ENCODE measurements at regions not wholly inside any gene's neighbourhood (a gene's known extent, or its start where the extent isn't known, plus 50 kb on each side); places are given as distances from the start of the nearest gene placed in this dataset.
"Not testable (repeated sequence)": the region's sequence is repeated elsewhere in the genome, so short reads cannot be mapped to it uniquely, and the experiment has no call there.

- DNase-seq (ENCODE audit: low read depth): not testable (repeated sequence)
Measured at GRCh38 chr15:70367913-70368705, 270.4 kb upstream of the TLE3 start.

DNA sequence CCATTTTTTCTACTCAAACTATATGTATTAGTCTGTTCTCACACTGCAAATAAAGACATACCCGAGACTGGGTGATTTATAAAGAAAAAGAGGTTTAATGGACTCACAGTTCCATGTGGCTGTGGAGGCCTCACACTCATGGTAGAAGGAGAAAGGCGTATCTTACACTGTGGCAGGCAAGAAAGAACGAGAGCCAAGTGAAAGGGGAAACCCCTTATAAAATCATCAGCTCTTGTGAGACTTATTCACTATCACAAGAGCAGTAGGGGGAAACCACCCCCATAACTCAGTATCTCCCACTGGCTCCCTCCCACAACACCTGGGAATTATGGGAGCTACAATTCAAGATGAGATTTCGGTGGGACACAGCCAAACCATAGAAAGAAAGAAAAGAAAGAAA lies 266.3 kb upstream of the TLE3 start:
- DNase-seq (ENCODE audit: low read depth): not testable (repeated sequence)

DNA sequence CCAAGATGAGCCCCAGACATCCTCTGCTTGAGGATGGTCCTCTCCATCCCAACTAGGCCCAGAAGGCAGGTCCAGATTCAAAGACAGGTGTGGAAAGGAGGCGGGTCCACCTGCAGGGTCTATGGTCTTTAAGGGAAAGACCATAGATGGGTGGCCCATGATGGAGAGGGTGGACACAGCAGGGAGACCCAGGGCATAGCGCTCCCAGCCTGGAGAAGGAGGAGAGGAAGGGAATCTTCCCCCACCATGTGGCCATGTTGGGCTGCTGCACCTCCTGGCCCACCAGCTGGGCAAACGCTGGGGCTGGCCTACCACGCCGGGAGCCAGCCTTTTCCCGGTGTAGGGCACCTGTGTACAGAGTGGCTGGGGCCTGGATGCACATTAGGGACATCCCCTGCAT lies 265.2 kb upstream of the TLE3 start:
- no peak for DNase-seq (ENCODE audit: low read depth)

GRCh38 chr15:70362350-70362749 lies 264.6 kb upstream of the TLE3 start:
- no peak for DNase-seq (ENCODE audit: low read depth)

- no peak for DNase-seq (ENCODE audit: low read depth)
Measured at GRCh38 chr15:70361891-70362290, 264.2 kb upstream of the TLE3 start.

GRCh38 chr15:70361106-70361505 lies 263.4 kb upstream of the TLE3 start:
- DNase-seq (ENCODE audit: low read depth): no peak

DNA sequence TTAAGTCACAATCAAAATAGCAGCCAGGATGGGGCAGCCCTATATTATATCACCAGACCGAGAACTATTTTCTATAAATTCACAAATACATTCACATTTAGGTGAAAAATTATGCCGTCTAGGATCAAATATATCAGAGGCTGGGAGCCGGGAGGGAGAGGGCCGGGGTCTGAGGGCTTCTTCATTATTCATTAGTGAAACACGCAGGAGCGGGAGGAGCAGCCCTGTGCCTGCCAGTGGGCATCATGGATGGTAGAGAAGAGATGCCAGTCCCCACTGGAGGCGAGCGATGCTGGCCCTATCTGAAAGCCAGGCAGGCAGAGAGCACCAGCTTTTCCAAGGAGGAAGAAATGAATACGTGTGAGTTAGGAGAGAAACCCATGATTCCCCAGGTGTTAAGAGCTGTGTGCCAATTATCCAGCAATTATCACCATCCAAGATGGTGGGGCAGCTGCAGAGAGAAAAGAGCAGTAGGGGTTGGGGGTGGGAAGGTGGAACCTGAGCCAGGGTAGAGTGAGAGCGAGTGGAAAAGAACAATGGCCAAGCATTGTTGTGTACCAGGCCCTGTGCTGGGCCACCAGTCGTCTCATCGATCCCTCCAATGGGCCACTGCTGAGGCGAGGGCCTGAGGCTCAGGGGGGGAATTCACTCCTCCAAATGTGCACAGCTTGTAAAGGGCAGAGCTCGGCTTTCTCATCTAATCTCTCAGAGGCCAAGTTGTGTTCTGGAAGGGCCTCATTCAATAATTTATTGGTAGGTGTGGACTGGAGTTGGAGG lies 261.3 kb upstream of the TLE3 start:
- no peak for DNase-seq (ENCODE audit: low read depth)

- DNase-seq (ENCODE audit: low read depth): no peak
Measured at GRCh38 chr15:70358011-70358819, 260.5 kb upstream of the TLE3 start.

DNA sequence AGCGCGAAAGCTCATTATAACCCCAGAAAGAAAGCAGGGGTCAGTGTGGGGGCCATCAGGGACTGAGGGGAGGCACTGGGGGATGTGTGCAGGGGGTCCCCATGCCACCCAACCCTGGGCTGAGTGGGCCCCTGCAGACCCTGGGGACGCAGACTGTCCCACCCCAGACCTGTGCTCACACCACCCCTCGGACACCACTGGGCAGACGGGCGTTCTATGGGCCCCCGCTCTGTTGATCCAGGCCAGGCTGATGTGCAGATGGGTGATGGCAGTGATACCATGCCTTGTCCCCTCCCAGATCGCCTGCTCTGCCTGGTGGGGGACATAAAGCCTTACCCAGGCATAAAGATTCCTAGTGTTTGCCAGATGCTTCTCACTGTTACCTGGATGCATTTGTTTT lies 259.7 kb upstream of the TLE3 start:
- DNase-seq (ENCODE audit: low read depth): no peak

- no peak for DNase-seq (ENCODE audit: low read depth)
Measured at GRCh38 chr15:70356919-70357318, 259.2 kb upstream of the TLE3 start.

DNA sequence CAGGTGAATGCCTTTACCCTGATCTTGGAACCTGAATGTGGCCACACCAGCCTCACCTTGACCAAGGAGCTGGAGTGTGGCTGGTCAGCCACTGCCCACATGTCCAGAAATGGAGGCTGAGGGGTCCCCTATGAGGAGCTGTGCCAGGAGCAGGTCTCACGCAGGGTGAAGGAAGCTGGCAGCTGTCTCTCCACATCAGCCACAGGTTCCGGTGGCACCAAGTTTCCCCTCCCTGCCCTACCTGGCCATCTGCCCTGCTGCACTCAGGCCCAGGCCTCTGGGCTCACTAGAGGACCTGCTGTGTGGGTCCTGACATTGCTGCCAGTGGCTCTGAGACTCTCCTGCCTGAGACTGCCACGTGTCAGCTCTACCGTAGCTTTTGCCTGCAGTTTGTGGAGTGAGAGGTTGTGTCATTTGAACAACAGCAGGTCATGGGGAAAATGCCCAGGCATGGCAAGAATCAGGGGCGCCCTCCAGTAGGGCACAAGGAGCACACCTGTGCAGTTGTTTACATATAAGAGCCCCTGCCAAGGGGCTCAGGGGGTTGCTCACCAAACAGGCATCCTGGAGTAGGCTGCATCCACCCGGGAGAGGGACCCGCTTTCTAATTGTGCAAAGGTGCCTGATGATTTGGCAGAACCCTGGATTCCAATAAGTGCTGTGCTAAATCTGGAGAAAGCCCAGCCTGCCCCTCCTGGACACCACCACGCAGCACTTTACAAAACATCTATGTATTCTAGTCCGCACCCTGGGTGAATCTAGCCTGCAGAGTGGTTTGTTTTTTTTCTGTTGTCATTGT lies 258.5 kb upstream of the TLE3 start:
- no peak for DNase-seq (ENCODE audit: low read depth)

DNA sequence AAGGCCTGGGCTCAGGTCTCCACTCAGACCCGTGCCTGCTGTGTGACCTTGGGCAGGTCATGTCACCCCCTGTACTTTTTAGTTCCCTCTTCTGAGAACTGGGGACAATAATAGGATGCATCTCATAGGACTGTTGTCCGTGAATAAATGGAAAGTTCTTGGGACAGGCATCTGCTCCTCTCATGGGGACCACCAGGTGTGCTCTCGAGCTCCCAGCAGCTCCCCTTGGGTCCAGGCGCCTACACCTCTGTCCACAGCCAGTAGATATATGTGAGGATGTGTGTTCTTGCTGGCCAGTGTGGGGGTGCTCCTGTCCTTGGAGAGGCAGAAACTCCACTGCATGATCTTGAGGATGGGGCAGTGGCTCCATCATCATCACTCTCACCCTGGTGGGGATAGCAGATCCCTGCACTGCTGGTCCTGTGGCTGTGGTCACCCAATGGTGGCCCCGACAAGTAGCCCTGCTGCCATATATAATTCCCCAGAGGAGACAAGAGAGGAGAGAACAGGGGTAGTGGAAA lies 257.6 kb upstream of the TLE3 start:
- no peak for DNase-seq (ENCODE audit: low read depth)

GRCh38 chr15:70354346-70354905 lies 256.7 kb upstream of the TLE3 start:
- DNase-seq (ENCODE audit: low read depth): no peak

DNA sequence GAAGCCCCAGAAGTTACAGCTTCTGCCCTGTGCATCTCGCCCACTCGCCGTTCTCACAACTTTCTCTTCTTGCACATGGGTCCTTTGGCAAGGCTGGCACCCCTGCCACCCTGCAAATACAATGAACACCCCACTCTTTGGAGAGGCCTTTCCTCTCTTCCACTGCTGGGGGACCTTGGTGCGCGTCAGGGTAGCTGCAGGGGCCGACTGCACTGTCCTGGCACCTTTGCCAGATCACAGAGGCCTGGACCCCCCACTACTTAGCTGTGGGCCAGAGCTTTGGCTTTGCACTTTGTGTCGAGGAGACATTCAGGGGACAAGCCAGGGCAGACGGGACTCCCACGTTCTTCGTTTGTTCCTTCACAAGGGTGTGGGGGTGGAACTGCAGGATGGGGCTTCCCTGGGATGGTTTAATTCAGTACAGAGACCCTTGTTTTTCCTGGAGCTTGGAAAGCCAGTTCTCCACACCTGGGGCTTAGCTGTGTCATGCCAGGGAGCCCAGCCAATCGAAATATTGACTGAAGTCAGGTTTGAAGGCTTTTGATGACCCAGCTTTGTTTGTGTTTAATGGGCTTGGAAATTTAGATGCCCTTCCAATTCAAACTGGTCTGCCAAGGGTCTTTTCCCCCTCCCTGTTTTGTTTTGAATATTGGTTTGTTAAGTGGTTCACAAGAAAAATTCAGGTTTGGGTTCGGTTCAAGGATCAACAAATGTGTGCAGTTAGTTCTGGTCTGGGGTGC lies 256.1 kb upstream of the TLE3 start:
- no peak for DNase-seq (ENCODE audit: low read depth)

GRCh38 chr15:70351941-70352774 lies 254.4 kb upstream of the TLE3 start:
- no peak for DNase-seq (ENCODE audit: low read depth)

DNA sequence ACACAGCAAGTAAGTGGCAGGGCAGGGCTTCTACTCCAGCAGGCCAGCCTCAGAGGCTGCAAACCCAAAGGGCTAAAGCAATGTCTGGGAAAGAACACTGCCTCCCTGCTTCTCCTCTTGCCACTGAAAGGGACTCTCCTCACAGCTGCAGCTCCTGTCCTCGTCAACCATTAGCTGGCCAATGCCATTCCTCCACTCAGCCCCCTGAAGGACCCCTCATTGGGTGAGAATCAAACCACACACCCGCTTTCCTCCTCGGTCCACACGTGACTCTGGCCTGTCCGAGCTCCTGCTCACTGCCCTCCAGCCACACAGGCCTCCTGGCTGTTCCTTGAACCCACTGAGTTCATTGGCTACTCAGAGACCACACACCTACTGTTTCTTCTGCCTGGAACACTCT lies 253.7 kb upstream of the TLE3 start:
- no peak for DNase-seq (ENCODE audit: low read depth)

DNA sequence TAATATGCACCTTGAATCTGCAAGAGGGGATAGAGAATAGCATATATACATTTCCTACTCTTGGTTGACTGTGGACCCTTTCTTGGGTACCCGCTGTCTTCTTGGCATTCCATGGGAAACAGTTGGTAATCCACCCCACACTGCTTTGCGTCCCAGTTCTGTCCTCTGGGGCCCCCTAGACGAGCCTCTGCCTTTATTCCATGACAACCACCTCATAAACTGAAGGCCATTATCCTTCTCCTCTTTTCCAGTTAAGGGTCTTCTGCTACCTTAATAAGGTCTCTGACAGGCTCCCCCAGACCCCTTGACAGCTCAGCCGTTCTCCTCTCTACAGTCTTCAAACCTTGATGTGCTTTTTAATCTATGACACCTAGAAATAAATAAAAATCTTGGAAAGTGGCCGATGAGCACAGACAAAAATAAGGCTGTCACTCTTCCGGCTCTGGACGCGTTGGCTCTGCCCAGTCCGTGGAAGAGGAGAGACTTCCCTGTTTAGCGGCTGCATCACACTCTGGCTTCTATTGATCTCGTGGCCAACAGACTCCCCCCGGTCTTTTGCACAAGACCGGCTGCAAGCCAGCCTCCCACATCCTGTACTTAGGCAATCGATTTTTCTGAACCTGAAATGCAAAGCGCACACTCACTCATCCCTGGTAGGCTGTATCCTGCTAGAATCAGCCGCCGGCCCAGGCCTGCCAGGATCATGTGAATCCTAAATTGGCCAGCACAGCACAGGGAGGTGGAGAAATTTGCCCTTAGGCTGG lies 251.0 kb upstream of the TLE3 start:
- no peak for DNase-seq (ENCODE audit: low read depth)

DNA sequence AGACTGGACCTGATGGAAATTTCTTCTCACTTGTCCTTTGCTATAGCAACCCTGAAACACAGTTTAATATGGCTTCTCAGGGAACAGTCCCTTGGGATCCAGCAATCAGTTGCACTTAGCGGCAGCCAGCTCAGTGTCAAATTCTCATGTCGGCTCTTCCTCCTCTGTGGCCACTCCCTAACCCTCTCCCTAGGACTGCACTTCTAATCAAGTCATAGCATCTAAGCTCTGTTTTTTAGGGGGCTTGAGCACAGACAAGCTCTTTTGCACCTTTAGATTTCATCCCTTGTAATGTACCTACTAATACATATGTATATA lies 250.5 kb upstream of the TLE3 start:
- no peak for DNase-seq (ENCODE audit: low read depth)
